Heart left ventricle (tissue), 16 donors: ENCODE measurements at regions not wholly inside any gene's neighbourhood (a gene's known extent, or its start where the extent isn't known, plus 50 kb on each side); places are given as distances from the start of the nearest gene placed in this dataset.

Experiments
- ATAC-seq, 4 donors: fragments of 200-7000 bp; cut with Tn5 transposase; one replicate each; pipeline ENCODE4 v1.9.1; 2020 to 2022; ENCODE audit warnings: moderate library complexity in 4 of 4, mild to moderate bottlenecking in 3 of 4, moderate number of reproducible peaks in 1 of 4
- DNase-seq, 5 donors: peaks; one replicate each; pipeline ENCODE4 v3.0.0-alpha.2; 2020
- H3K27ac ChIP-seq, 12 donors: fragments of 200-600 bp; sonication (generic) in 4 of 12; one replicate each; pipeline versions ENCODE4 v1.5.0 to v1.8.0; 2016 to 2022; ENCODE audit warnings: mild to moderate bottlenecking in 2 of 12
- H3K27me3 ChIP-seq, 9 donors: fragments of 200-600 bp; sonication (generic) in 2 of 9; one replicate each; pipeline versions ENCODE4 v1.5.1 to v1.8.0; 2016 to 2022; ENCODE audit warnings: mild to moderate bottlenecking in 3 of 9
- H3K36me3 ChIP-seq, 9 donors: fragments of 200-600 bp; sonication (generic) in 2 of 9; one replicate each; pipeline versions ENCODE4 v1.5.0 to v1.8.0; 2018 to 2022; ENCODE audit warnings: mild to moderate bottlenecking in 2 of 9
- H3K4me1 ChIP-seq, 12 donors: fragments of 200-600 bp; sonication (generic) in 4 of 12; one replicate each; pipeline versions ENCODE4 v1.5.0 to v1.8.0; 2016 to 2022; ENCODE audit warnings: mild to moderate bottlenecking in 3 of 12
- H3K4me3 ChIP-seq, 12 donors: fragments of 200-600 bp; sonication (generic) in 4 of 12; one replicate each; pipeline versions ENCODE4 v1.5.0 to v1.8.0; 2017 to 2022; ENCODE audit warnings: mild to moderate bottlenecking in 9 of 12, moderate library complexity in 4 of 12
- H3K9me3 ChIP-seq, 12 donors: fragments of 200-600 bp; sonication (generic) in 4 of 12; one replicate each; pipeline versions ENCODE4 v1.5.0 to v1.8.0; 2016 to 2022; ENCODE audit warnings: mild to moderate bottlenecking in 1 of 12
- POLR2A ChIP-seq, 2 donors: fragments of 450-650 bp; IDR thresholded peaks; one replicate each; pipeline ENCODE4 v1.6.1; 2017; ENCODE audit warnings: antibody characterized with exemption in 2 of 2, mild to moderate bottlenecking in 2 of 2, moderate library complexity in 2 of 2
- WGBS, 4 donors: extraction: QIAGEN DNeasy Blood & Tissue Kit in 2 of 4; methylation state at CpG; one replicate each; pipeline versions ENCODE4 v1.1.5 to v1.1.7; 2013 to 2018; 5-methylcytosine and 5-hydroxymethylcytosine counted together
- intact Hi-C, 10 donors: fragments of 100-400 bp; cut with DNase I; formaldehyde crosslinking; loops; one replicate each; pipeline versions ENCODE4 v1.11.1 to v1.14.2; 2022
- TF ChIP-seq, protein P1 (sequence below), 12 donors: fragments of 200-600 bp; sonication (generic) in 4 of 12; IDR thresholded peaks; one replicate each; pipeline versions ENCODE4 v1.5.0 to v1.8.0; 2018 to 2022; ENCODE audit warnings: antibody characterized with exemption in 12 of 12, mild to moderate bottlenecking in 5 of 12
- donor health status: ischemic (EF 13 %, LVEDD 7.1; RV severe dilation, severe dysfunction).
- donor health status: healthy with polysubstance abuse.
- donor health status: DM: no; HTN: yes; CAD: no.
- donor health status: DM: no; HTN: no; CAD: no.
- donor health status: ischemic (EF 25% LVEDD 6.9; RV normal size, moderate dysfunction).
- donor health status: ischemic (EF 25% LVEDD 5.7; RV mildly dilated, moderate dysfunction).
- donor health status: healthy.
- donor health status: DM: yes; HTN: yes; CAD: no.
- donor health status: ischemic (EF 35%, LVEDD 5.7; RV mildly dilated, moderate dysfunction).
- donor health status: nonischemic (EF 11% LVEDD 7.7; RV severe dilation, severe dysfunction).
- donor health status: DM: yes; HTN: yes; CAD: no.
- donor health status: PGD.
- donor health status: ischemic (EF 29% LVEDD 5.4; RV normal size, mild dysfunction).
- donor health status: nonischemic (EF 23%, LVEDD 6.1; RV moderate dilation, normal function).

- no peaks in the 10 kb centered on the region for H3K36me3 ChIP-seq
- no peak for ATAC-seq
- 60 to 76% (median 68%) methylated on average over 3 of the region's 3 CpGs for WGBS, 4 donors
Measured at GRCh38 chr13:90414691-90415596, 932.5 kb upstream of the MIR17HG start.

DNA sequence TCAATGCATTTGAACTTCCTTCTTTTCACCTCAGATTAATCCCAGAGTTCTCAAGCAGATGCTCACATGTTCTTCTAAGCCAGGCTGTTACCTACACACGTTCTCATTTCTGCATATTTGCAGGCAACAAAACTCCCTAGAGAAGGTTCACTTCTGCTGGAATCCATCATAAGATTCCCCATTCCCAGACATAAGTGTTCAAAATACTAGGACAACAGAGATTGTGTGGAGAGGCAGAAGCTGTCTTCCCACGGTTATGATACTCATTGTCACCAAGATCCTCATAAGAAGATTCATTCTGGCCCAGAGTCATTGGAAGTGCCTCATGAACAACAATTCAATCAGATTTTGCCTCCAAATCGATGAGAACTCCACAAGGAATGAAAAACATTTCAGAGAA, 931.6 kb upstream of the MIR17HG start:
- Histone ChIP-seq H3K4me1 (no peaks in the 10 kb centered on the region), H3K27me3 (no peaks in the 10 kb centered on the region), H3K4me3 (no peak overlapping the region), H3K9me3 (no peaks in the 10 kb centered on the region), H3K27ac (no peak overlapping the region), H3K36me3 (no peaks in the 10 kb centered on the region)
- ATAC-seq (no peak), DNase-seq (no peak)
- TF ChIP-seq POLR2A (IDR thresholded peaks at IDR 0.05), result no peak
- TF ChIP-seq, protein P1, sequence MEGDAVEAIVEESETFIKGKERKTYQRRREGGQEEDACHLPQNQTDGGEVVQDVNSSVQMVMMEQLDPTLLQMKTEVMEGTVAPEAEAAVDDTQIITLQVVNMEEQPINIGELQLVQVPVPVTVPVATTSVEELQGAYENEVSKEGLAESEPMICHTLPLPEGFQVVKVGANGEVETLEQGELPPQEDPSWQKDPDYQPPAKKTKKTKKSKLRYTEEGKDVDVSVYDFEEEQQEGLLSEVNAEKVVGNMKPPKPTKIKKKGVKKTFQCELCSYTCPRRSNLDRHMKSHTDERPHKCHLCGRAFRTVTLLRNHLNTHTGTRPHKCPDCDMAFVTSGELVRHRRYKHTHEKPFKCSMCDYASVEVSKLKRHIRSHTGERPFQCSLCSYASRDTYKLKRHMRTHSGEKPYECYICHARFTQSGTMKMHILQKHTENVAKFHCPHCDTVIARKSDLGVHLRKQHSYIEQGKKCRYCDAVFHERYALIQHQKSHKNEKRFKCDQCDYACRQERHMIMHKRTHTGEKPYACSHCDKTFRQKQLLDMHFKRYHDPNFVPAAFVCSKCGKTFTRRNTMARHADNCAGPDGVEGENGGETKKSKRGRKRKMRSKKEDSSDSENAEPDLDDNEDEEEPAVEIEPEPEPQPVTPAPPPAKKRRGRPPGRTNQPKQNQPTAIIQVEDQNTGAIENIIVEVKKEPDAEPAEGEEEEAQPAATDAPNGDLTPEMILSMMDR (IDR thresholded peaks at IDR 0.05), result no peak
- 63 to 71% (median 66%) methylated on average over 3 of the region's 3 CpGs for WGBS, 4 donors
- intact Hi-C loops, result no loop called here

More at GRCh38 chr13:90414691-90415596, 932.5 kb upstream of the MIR17HG start:
- Histone ChIP-seq H3K27ac (no peak overlapping the region), H3K4me1 (no peaks in the 10 kb centered on the region), H3K4me3 (no peak overlapping the region), H3K9me3 (no peaks in the 10 kb centered on the region), H3K27me3 (no peaks in the 10 kb centered on the region)
- no peak for DNase-seq
- intact Hi-C loops, result no loop called here
- TF ChIP-seq, protein P1 (IDR thresholded peaks at IDR 0.05), result no peak
- TF ChIP-seq POLR2A (IDR thresholded peaks at IDR 0.05), result no peak

- H3K27me3 ChIP-seq, result no peaks in the 10 kb centered on the region
- ATAC-seq, result no peak
- H3K4me1 ChIP-seq, result no peaks in the 10 kb centered on the region
- no peak overlapping the region for H3K4me3 ChIP-seq
- H3K9me3 ChIP-seq, result no peaks in the 10 kb centered on the region
- no peak for DNase-seq
- no peak for TF ChIP-seq POLR2A (IDR thresholded peaks at IDR 0.05)
- TF ChIP-seq, protein P1 (IDR thresholded peaks at IDR 0.05), result no peak
- H3K36me3 ChIP-seq, result no peaks in the 10 kb centered on the region
- intact Hi-C loops, result no loop called here
- WGBS, 4 donors, result 76 to 89% (median 81%) methylated on average over 5 of the region's 5 CpGs
- H3K27ac ChIP-seq, result no peak overlapping the region
Measured at GRCh38 chr13:90416519-90416918, 931.0 kb upstream of the MIR17HG start.

GRCh38 chr13:90416938-90417337, 930.5 kb upstream of the MIR17HG start:
- no peak for ATAC-seq
- no peak for TF ChIP-seq POLR2A (IDR thresholded peaks at IDR 0.05)
- TF ChIP-seq, protein P1 (IDR thresholded peaks at IDR 0.05), result no peak
- WGBS, 4 donors, result 63 to 84% (median 77%) methylated on average over 1 of the region's 1 CpG
- H3K27me3 ChIP-seq, result no peaks in the 10 kb centered on the region
- H3K36me3 ChIP-seq, result no peaks in the 10 kb centered on the region
- H3K27ac ChIP-seq, result no peak overlapping the region
- intact Hi-C loops, result no loop called here
- no peaks in the 10 kb centered on the region for H3K4me1 ChIP-seq
- H3K4me3 ChIP-seq, result no peak overlapping the region
- H3K9me3 ChIP-seq, result no peaks in the 10 kb centered on the region
- DNase-seq, result no peak
